Keratinocyte (primary cell): ENCODE measurements at regions not wholly inside any gene's neighbourhood (a gene's known extent, or its start where the extent isn't known, plus 50 kb on each side); places are given as distances from the start of the nearest gene placed in this dataset.

ENCODE experiments used
- DNase-seq: peaks from one replicate; pipeline ENCODE4 v3.0.0-alpha.2; 2011; ENCODE audit warnings: low read depth, missing footprints, low spot score
- FAIRE-seq: peaks from 2 replicates; lab custom pipeline; 2011; peaks lifted over from hg19 to GRCh38; lab: Jason Lieb, UNC
- H2AFZ ChIP-seq: 2 replicates; pipeline ENCODE4 v1.6.0; 2012; ENCODE audit warnings: low read length, control low read depth, inconsistent platforms; ENCODE audit not compliant: control insufficient read depth
- H3K27ac ChIP-seq: 2 replicates; pipeline ENCODE4 v1.5.1; 2011; ENCODE audit warnings: low read length; ENCODE audit not compliant: control insufficient read depth, insufficient read depth
- H3K27me3 ChIP-seq: 3 replicates; pipeline ENCODE4 v1.6.0; 2011; ENCODE audit warnings: low read length; ENCODE audit not compliant: control insufficient read depth, insufficient read depth; ENCODE audit errors: extremely low read depth
- H3K36me3 ChIP-seq, 2 experiments: 2 replicates in 1 of 2; 3 replicates in 1 of 2; pipeline ENCODE4 v1.5.1; 2011; ENCODE audit warnings: low read length in 2 of 2, mild to moderate bottlenecking in 1 of 2; ENCODE audit not compliant: control insufficient read depth in 2 of 2, insufficient read depth in 2 of 2; ENCODE audit errors: extremely low read depth in 1 of 2
- H3K4me1 ChIP-seq: 3 replicates; pipeline ENCODE4 v1.5.1; 2011; ENCODE audit warnings: low read length; ENCODE audit not compliant: control insufficient read depth, insufficient read depth; ENCODE audit errors: extremely low read depth
- H3K4me2 ChIP-seq: 3 replicates; pipeline ENCODE4 v1.6.0; 2011; ENCODE audit warnings: low read depth, low read length; ENCODE audit not compliant: control insufficient read depth, insufficient read depth; ENCODE audit errors: extremely low read depth
- H3K4me3 ChIP-seq, 3 experiments: fragments of 200-600 bp in 1 of 3; sonication (generic) in 1 of 3; 2 replicates in 2 of 3; 3 replicates in 1 of 3; pipeline ENCODE4 v1.5.1; 2011 to 2016; ENCODE audit warnings: low read length in 3 of 3, mild to moderate bottlenecking in 3 of 3, control low read depth in 2 of 3, inconsistent platforms in 1 of 3, low read depth in 1 of 3, mixed read lengths in 1 of 3, mixed run types in 1 of 3, moderate library complexity in 1 of 3; ENCODE audit not compliant: control insufficient read depth in 2 of 3, insufficient read depth in 2 of 3; ENCODE audit errors: extremely low read depth in 1 of 3
- H3K79me2 ChIP-seq: 2 replicates; pipeline ENCODE4 v1.6.0; 2012; ENCODE audit warnings: low read length; ENCODE audit not compliant: control insufficient read depth, insufficient read depth
- H3K9ac ChIP-seq: 3 replicates; pipeline ENCODE4 v1.6.0; 2011; ENCODE audit warnings: low read length; ENCODE audit not compliant: control insufficient read depth, insufficient read depth; ENCODE audit errors: extremely low read depth
- H3K9me1 ChIP-seq: 3 replicates; pipeline ENCODE4 v1.6.0; 2011; ENCODE audit warnings: low read length; ENCODE audit not compliant: control insufficient read depth, insufficient read depth; ENCODE audit errors: extremely low read depth
- H3K9me3 ChIP-seq: 2 replicates; pipeline ENCODE4 v1.5.1; 2012; ENCODE audit warnings: low read depth, low read length; ENCODE audit not compliant: control insufficient read depth
- H4K20me1 ChIP-seq: 3 replicates; pipeline ENCODE4 v1.6.0; 2011; ENCODE audit warnings: low read length; ENCODE audit not compliant: control insufficient read depth, insufficient read depth; ENCODE audit errors: extremely low read depth
- CTCF ChIP-seq, 3 experiments: IDR thresholded peaks in 1 of 3; conservative IDR thresholded peaks in 1 of 3; optimal IDR thresholded peaks in 1 of 3; 2 replicates in 2 of 3; 3 replicates in 1 of 3; pipeline versions ENCODE3 to v1.5.1; 2011; ENCODE audit warnings: low read length in 3 of 3, mild to moderate bottlenecking in 3 of 3, moderate library complexity in 2 of 3, control low read depth in 1 of 3, inconsistent platforms in 1 of 3; ENCODE audit not compliant: insufficient read depth in 2 of 3; ENCODE audit errors: extremely low read depth in 1 of 3
- EZH2 ChIP-seq: IDR thresholded peaks from one replicate; pipeline ENCODE4 v1.6.1; 2012; ENCODE audit warnings: inconsistent platforms, mild to moderate bottlenecking, low read length, moderate library complexity
- dilution Hi-C: fragments of 300-500 bp; cut with MboI; formaldehyde crosslinking; loops from one replicate; pipeline ENCODE4 v1.7.0; 2020; ENCODE audit warnings: low sequenced_read_pairs; ENCODE audit not compliant: extremely low pct_ligation_motif_present

GRCh38 chr5:3662344-3662743 lies 66.7 kb downstream of the IRX1 start:
- Histone ChIP-seq H3K4me1 (no peaks in the 10 kb centered on the region), H3K27me3 (no peaks in the 10 kb centered on the region), H4K20me1 (no peaks in the 10 kb centered on the region), H3K9me3 (peaks cover 1% of the 10 kb centered on the region), H3K79me2 (no peaks in the 10 kb centered on the region), H3K36me3 (no peaks in the 10 kb centered on the region), H2AFZ (no peak overlapping the region), H3K27ac (no peak overlapping the region), H3K4me3 (no peak overlapping the region), H3K9me1 (no peaks in the 10 kb centered on the region), H3K9ac (no peak overlapping the region), H3K4me2 (no peak overlapping the region)
- TF ChIP-seq CTCF (optimal IDR thresholded peaks at IDR 0.05 in 1 of 3, IDR thresholded peaks at IDR 0.05 in 1 of 3, conservative IDR thresholded peaks at IDR 0.05 in 1 of 3; ENCODE audit: extremely low read depth in 1 of 3, insufficient read depth in 2 of 3, low read length in 3 of 3) (no peak), EZH2 (no peak)
- FAIRE-seq (no peak), DNase-seq (no peak)
- dilution Hi-C loops: no loop called here

GRCh38 chr5:3671337-3671736 lies 75.7 kb downstream of the IRX1 start:
- H3K9me3 ChIP-seq: peaks cover under 1% of the 10 kb centered on the region
- H3K27me3 ChIP-seq: no peaks in the 10 kb centered on the region
- DNase-seq (no peak), FAIRE-seq (no peak)
- no peak for TF ChIP-seq EZH2
- no peak for TF ChIP-seq CTCF (optimal IDR thresholded peaks at IDR 0.05 in 1 of 3, IDR thresholded peaks at IDR 0.05 in 1 of 3, conservative IDR thresholded peaks at IDR 0.05 in 1 of 3; ENCODE audit: extremely low read depth in 1 of 3, insufficient read depth in 2 of 3, low read length in 3 of 3)
- no peaks in the 10 kb centered on the region for H3K9me1 ChIP-seq
- H2AFZ ChIP-seq: no peak overlapping the region
- H3K9ac ChIP-seq: no peak overlapping the region
- H4K20me1 ChIP-seq: no peaks in the 10 kb centered on the region
- no peak overlapping the region for H3K27ac ChIP-seq
- H3K4me1 ChIP-seq: no peaks in the 10 kb centered on the region
- H3K4me3 ChIP-seq: no peak overlapping the region
- dilution Hi-C loops: no loop called here
- no peak overlapping the region for H3K4me2 ChIP-seq
- no peaks in the 10 kb centered on the region for H3K36me3 ChIP-seq
- no peaks in the 10 kb centered on the region for H3K79me2 ChIP-seq
